CD14-positive monocyte (primary cell): ENCODE measurements at regions not wholly inside any gene's neighbourhood (a gene's known extent, or its start where the extent isn't known, plus 50 kb on each side); places are given as distances from the start of the nearest gene placed in this dataset.

ENCODE experiments used
- DNase-seq, 3 donors: peaks; one replicate each; pipeline ENCODE4 v3.0.0-alpha.2; 2011 to 2022
- H2AFZ ChIP-seq: 2 replicates; pipeline ENCODE4 v1.6.0; 2012; ENCODE audit warnings: mild to moderate bottlenecking, low read depth, low read length, inconsistent platforms; ENCODE audit not compliant: insufficient read depth, poor library complexity, severe bottlenecking
- H3K27ac ChIP-seq, 2 donors: 1 replicate in 1 of 2; 2 replicates in 1 of 2; pipeline ENCODE4 v1.5.1; 2012 to 2013; ENCODE audit warnings: low read length in 2 of 2, control low read depth in 1 of 2, inconsistent platforms in 1 of 2, low read depth in 1 of 2, mild to moderate bottlenecking in 1 of 2
- H3K27me3 ChIP-seq, 2 donors: one replicate each; pipeline versions ENCODE4 v1.6.0 to v1.6.1; 2011 to 2013; ENCODE audit warnings: low read length in 2 of 2; ENCODE audit not compliant: control insufficient read depth in 2 of 2, insufficient read depth in 2 of 2
- H3K36me3 ChIP-seq, 2 donors: replicated peaks in 1 of 2; 1 replicate in 1 of 2; 2 replicates in 1 of 2; pipeline versions ENCODE4 v1.5.1 to v1.6.1; 2012 to 2013; ENCODE audit warnings: low read length in 2 of 2, control low read depth in 1 of 2, inconsistent platforms in 1 of 2, mild to moderate bottlenecking in 1 of 2; ENCODE audit not compliant: insufficient read depth in 2 of 2, control insufficient read depth in 1 of 2
- H3K4me1 ChIP-seq, 2 donors: 1 replicate in 1 of 2; 2 replicates in 1 of 2; pipeline versions ENCODE4 v1.5.1 to v1.6.1; 2012 to 2013; ENCODE audit warnings: low read length in 2 of 2, control low read depth in 1 of 2, inconsistent platforms in 1 of 2, mild to moderate bottlenecking in 1 of 2, moderate library complexity in 1 of 2; ENCODE audit not compliant: insufficient read depth in 2 of 2, control insufficient read depth in 1 of 2
- H3K4me2 ChIP-seq: replicated peaks from 2 replicates; pipeline ENCODE3; 2012; ENCODE audit warnings: low read length, moderate library complexity, mild to moderate bottlenecking; ENCODE audit not compliant: poor library complexity, severe bottlenecking; ENCODE audit errors: extremely low read depth
- H3K4me3 ChIP-seq, 3 experiments: fragments of 200-600 bp in 1 of 3; sonication (generic) in 1 of 3; replicated peaks in 1 of 3; 1 replicate in 2 of 3; 2 replicates in 1 of 3; pipeline ENCODE4 v1.5.1; 2011 to 2013; ENCODE audit warnings: low read length in 3 of 3, mild to moderate bottlenecking in 3 of 3, control low read depth in 2 of 3, low read depth in 2 of 3, inconsistent platforms in 1 of 3, moderate library complexity in 1 of 3
- H3K79me2 ChIP-seq: 2 replicates; pipeline ENCODE4 v1.6.0; 2012; ENCODE audit warnings: mild to moderate bottlenecking, control low read depth, inconsistent platforms, low read length, moderate library complexity; ENCODE audit not compliant: insufficient read depth
- H3K9ac ChIP-seq: 2 replicates; pipeline ENCODE4 v1.6.0; 2017; ENCODE audit warnings: low read length, mild to moderate bottlenecking; ENCODE audit not compliant: insufficient read depth, poor library complexity, severe bottlenecking
- H3K9me3 ChIP-seq, 2 donors: replicated peaks in 1 of 2; 1 replicate in 1 of 2; 2 replicates in 1 of 2; pipeline versions ENCODE4 v1.5.1 to v1.6.1; 2012 to 2013; ENCODE audit warnings: low read length in 2 of 2, control low read depth in 1 of 2; ENCODE audit not compliant: control insufficient read depth in 1 of 2, insufficient read depth in 1 of 2
- H4K20me1 ChIP-seq: 2 replicates; pipeline ENCODE4 v1.6.0; 2012; ENCODE audit warnings: mild to moderate bottlenecking, low read length, control low read depth, moderate library complexity; ENCODE audit not compliant: insufficient read depth
- H3K27ac Mint-ChIP-seq, 7 donors: one replicate each; pipeline ENCODE4 v1.8.0; 2020; ENCODE audit warnings: mild to moderate bottlenecking in 7 of 7, mixed read lengths in 7 of 7, moderate library complexity in 6 of 7, inconsistent platforms in 2 of 7
- H3K27me3 Mint-ChIP-seq, 3 donors: one replicate each; pipeline ENCODE4 v1.8.0; 2021 to 2022; ENCODE audit warnings: low read depth in 3 of 3, mild to moderate bottlenecking in 3 of 3, mixed read lengths in 3 of 3, moderate library complexity in 3 of 3, inconsistent platforms in 1 of 3
- H3K36me3 Mint-ChIP-seq, 2 donors: one replicate each; pipeline ENCODE4 v1.8.0; 2020; ENCODE audit warnings: mixed read lengths in 2 of 2, inconsistent platforms in 1 of 2, mild to moderate bottlenecking in 1 of 2
- H3K4me1 Mint-ChIP-seq: one replicate; pipeline ENCODE4 v1.8.0; 2020; ENCODE audit warnings: mild to moderate bottlenecking, mixed read lengths
- H3K4me3 Mint-ChIP-seq, 2 donors: one replicate each; pipeline ENCODE4 v1.8.0; 2020; ENCODE audit warnings: mild to moderate bottlenecking in 2 of 2, mixed read lengths in 2 of 2, moderate library complexity in 1 of 2
- H3K9me3 Mint-ChIP-seq, 7 donors: one replicate each; pipeline ENCODE4 v1.8.0; 2020 to 2022; ENCODE audit warnings: mixed read lengths in 7 of 7, mild to moderate bottlenecking in 6 of 7, moderate library complexity in 6 of 7, inconsistent platforms in 2 of 7
- WGBS: methylation state at CpG from one replicate; pipeline ENCODE4 v1.1.5; 2013; ENCODE audit warnings: missing lambda C conversion rate; ENCODE audit not compliant: insufficient coverage; 5-methylcytosine and 5-hydroxymethylcytosine counted together
- intact Hi-C, 2 donors: fragments of 100-400 bp; cut with micrococcal nuclease; formaldehyde crosslinking; loops; one replicate each; pipeline versions ENCODE4 v1.15.0 to v1.15.1; 2023
- TF ChIP-seq, protein P1 (sequence below): fragments of 200-600 bp; IDR thresholded peaks from one replicate; pipeline ENCODE4 v1.8.0; 2022; ENCODE audit warnings: antibody characterized with exemption, mild to moderate bottlenecking

GRCh38 chr4:128459547-128459946, 171.9 kb upstream of the PGRMC2 start:
- no peaks in the 10 kb centered on the region for H4K20me1 ChIP-seq
- Mint-ChIP-seq H3K4me1 (no peaks in the 10 kb centered on the region), H3K27ac (no peak overlapping the region), H3K27me3 (peaks cover 0 to 2% (median 0%) of the 10 kb centered on the region in 3 donors), H3K9me3 (peaks cover 0 to 2% (median 0%) of the 10 kb centered on the region in 7 donors), H3K4me3 (no peak overlapping the region), H3K36me3 (no peaks in the 10 kb centered on the region)
- no peaks in the 10 kb centered on the region for H3K27me3 ChIP-seq
- no peaks in the 10 kb centered on the region for H3K9me3 ChIP-seq
- intact Hi-C loops: loop anchor here in 1 of 2 donors (10.0 kb wide), 1 partner anchor 405 kb away; no protein-coding TSS in a partner anchor
- H3K9ac ChIP-seq: no peak overlapping the region
- H3K36me3 ChIP-seq: no peaks in the 10 kb centered on the region
- H3K27ac ChIP-seq: no peak overlapping the region
- no peak overlapping the region for H3K4me3 ChIP-seq
- DNase-seq: no peak
- H3K4me1 ChIP-seq: no peaks in the 10 kb centered on the region
- 67% methylated on average over 3 of the region's 3 CpGs for WGBS
- TF ChIP-seq, protein P1, sequence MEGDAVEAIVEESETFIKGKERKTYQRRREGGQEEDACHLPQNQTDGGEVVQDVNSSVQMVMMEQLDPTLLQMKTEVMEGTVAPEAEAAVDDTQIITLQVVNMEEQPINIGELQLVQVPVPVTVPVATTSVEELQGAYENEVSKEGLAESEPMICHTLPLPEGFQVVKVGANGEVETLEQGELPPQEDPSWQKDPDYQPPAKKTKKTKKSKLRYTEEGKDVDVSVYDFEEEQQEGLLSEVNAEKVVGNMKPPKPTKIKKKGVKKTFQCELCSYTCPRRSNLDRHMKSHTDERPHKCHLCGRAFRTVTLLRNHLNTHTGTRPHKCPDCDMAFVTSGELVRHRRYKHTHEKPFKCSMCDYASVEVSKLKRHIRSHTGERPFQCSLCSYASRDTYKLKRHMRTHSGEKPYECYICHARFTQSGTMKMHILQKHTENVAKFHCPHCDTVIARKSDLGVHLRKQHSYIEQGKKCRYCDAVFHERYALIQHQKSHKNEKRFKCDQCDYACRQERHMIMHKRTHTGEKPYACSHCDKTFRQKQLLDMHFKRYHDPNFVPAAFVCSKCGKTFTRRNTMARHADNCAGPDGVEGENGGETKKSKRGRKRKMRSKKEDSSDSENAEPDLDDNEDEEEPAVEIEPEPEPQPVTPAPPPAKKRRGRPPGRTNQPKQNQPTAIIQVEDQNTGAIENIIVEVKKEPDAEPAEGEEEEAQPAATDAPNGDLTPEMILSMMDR: no peak
- no peak overlapping the region for H3K4me2 ChIP-seq
- no peak overlapping the region for H2AFZ ChIP-seq
- H3K79me2 ChIP-seq: no peaks in the 10 kb centered on the region

DNA sequence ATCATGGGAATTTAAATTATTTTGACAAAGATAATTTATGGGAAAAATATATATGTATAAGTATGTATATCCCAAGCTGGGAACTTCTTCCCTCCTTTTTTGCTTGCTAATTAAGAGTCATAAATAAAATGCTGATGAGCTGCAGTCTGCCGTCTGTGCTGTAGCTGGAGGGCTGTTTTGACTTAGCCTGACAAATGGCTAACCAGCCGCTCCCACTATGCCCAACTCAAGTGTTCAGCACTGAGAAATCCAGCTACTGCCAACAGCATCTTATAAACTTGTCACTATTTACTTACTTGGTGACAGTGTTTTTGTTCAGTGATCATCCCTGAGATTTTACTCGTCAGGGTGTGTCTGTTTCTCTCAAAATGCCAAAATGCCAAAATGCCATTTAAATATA, 171.2 kb upstream of the PGRMC2 start:
- no peaks in the 10 kb centered on the region for H4K20me1 ChIP-seq
- TF ChIP-seq, protein P1: no peak
- intact Hi-C loops: loop anchor here in 1 of 2 donors (10.0 kb wide), 1 partner anchor 406 kb away; no protein-coding TSS in a partner anchor
- Mint-ChIP-seq H3K36me3 (no peaks in the 10 kb centered on the region), H3K4me1 (peaks cover 2% of the 10 kb centered on the region), H3K4me3 (no peak overlapping the region), H3K27me3 (peaks cover 0 to 2% (median 0%) of the 10 kb centered on the region in 3 donors), H3K27ac (no peak overlapping the region), H3K9me3 (peaks cover 0 to 2% (median 0%) of the 10 kb centered on the region in 7 donors)
- H3K79me2 ChIP-seq: no peaks in the 10 kb centered on the region
- no peaks in the 10 kb centered on the region for H3K4me1 ChIP-seq
- no peak overlapping the region for H3K27ac ChIP-seq
- no peak for DNase-seq
- no peaks in the 10 kb centered on the region for H3K36me3 ChIP-seq
- no peaks in the 10 kb centered on the region for H3K9me3 ChIP-seq
- no peaks in the 10 kb centered on the region for H3K27me3 ChIP-seq
- no CpG with 5 or more reads among the region's 3 CpGs for WGBS
- H3K4me2 ChIP-seq: no peak overlapping the region
- no peak overlapping the region for H3K4me3 ChIP-seq
- no peak overlapping the region for H3K9ac ChIP-seq
- no peak overlapping the region for H2AFZ ChIP-seq
